ENCODE measurements at regions not wholly inside any gene's neighbourhood (a gene's known extent, or its start where the extent isn't known, plus 50 kb on each side); places are given as distances from the start of the nearest gene placed in this dataset.
A peak's percentile ranks its signal among the peaks of the same experiment; 100 is the strongest.

DNA sequence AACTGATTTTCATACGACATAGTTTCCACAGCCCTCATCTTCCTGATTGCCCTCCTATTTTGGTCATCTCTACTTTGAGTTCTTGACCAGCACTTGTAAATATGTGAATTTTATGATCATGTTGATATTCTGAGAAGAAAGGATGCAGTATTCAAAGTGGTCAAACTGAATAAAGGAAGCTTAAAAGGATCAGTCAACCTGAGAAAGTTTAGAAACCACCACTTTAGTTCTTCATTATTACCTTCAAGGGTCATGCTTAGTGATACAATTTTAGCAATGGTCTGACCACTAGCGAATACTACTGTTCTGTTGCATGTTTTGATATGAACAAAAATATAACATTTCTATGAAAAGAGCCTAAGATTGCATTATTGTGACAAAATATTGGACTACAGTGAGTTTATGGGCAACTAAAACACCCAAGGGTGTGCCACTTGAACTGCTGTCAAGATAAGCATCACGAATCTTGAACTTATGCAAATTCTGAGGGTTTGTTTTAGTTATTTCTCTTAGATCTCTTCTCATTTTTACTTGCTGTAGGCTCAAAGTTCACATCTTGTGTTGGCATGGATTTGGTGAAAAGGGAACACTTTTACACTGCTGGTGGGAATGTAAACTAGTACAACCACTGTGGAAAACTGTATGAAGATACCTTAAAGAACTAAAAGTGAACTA is 247.7 kb downstream of the IPMK start:
- ATAC-seq (no peak), DNase-seq (no peak)
- intact Hi-C loops (cut with DNase I), result no loop called here

DNA sequence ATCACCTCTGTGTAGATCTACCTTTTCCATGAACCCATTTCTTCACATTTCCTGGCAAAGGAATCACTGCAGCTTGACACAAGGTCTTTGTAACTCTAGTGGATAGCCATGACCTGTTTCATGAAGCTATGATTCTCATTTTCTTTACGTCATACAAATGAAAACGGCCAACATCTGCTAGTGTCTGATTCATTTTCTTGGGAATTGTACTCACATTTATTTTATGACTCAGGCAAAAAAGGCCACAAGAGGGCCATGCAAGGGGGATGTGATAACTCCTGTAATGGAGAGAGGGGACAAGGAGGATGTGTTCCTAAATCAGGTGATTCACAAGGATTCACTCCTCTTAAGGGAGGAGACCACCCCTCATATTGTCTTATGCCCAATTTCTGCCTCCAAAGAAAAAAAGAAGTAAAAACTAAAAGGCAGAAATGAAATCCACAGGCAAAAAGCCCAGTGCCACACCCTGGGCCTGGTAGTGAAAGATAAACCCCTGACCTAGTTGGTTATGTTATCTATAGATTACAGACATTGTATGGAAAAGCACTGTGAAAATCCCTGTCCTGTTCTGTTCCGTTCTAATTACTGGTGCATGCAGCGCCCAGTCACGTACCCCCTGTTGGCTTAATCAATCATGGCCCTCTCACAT is 249.9 kb downstream of the IPMK start:
- no peak for DNase-seq
- no peak for ATAC-seq
- intact Hi-C loops (cut with DNase I), result no loop called here

DNA sequence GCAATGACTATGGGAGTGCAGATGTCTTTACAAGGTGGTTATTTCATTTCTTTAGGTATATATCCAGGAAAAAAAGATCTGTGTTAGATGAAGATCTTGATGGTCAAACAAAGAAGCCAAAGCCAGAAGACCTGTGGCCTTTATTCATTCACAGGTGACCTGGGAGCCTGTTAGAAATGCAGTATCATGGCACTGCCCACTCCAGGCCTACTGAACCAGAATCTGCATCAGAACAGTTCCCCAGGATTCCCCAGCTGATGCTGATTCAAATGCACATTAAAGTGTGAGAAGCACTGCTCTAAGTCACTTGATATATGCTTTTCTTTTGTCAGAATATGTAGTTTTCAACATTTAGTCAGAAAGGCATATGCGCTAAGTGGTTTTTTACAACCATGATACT is 251.1 kb downstream of the IPMK start:
- DNase-seq, result no peak
- no peak for ATAC-seq
- intact Hi-C loops (cut with DNase I), result no loop called here

DNA sequence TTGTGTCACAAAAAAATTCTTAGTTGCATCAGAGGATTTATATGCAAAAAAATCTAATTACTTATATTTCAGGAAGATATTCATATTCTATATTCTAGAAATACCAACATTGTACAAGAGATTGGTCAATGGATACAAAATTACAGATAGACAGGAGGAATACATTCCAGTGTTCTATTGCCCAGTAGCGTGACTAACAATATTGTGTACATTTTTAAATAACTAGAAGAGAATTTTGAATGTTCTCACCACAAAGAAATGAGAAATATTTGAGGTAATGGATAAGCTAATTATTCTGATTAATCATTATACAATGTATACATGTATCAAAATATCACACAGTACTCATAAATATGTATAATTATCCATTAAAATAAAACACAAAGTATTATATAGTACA is 253.3 kb downstream of the IPMK start:
- intact Hi-C loops (cut with DNase I), result no loop called here

DNA sequence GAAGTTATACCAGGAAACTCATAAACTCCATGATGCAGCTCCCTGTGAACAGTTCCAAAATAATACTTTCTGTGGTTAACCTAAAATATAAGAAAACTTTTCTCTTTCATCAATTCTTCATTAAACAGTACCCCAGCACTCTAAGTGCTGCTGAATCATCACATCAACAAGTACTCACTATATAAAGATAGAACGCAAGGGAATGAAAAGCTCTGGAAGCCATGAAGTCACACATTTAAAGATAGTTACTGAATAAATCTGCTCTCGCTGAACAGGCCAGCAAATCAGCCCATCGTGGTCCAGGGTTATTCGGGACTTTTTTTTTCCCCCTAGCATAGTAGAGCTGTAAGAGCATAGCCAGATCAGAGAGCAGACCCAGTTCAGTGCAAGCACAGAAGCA is 254.3 kb downstream of the IPMK start:
- intact Hi-C loops (cut with DNase I), result no loop called here

More for the DNA sequence above, 253.3 kb downstream of the IPMK start:
- ATAC-seq (no peak), DNase-seq (no peak)

DNA sequence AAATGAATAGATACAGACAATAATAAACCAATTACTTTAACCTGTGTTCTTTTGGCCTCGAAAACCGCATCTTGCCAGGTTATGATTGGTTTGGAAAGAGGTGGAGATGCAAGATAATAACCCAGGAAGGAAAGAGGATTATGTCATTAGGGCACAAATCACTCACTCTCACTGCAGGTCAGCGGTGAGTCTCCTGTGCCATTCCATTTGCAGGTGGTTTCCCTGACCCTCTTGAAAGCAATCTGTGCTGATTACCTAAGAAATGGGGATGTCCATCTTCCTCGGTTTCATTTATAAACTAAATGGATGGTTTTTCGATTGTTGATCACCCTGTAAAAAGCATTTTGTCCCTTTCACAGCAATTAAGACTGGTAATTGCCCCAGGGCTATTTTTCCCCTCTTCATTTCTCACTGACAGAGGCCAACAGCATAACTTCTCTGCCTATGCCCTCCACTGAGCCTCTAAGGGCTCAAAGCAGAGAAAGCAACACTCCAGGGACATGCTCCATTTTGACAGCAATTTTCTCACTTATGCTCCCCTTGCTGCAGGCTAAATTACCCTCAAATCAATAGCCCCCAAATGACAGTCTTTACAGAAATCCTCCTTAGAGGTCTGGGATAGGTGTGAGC is 257.5 kb downstream of the IPMK start:
- DNase-seq, result no peak
- no peak for ATAC-seq
- intact Hi-C loops (cut with DNase I), result no loop called here

More for the DNA sequence above, 254.3 kb downstream of the IPMK start:
- ATAC-seq, result no peak
- DNase-seq, result no peak

DNA sequence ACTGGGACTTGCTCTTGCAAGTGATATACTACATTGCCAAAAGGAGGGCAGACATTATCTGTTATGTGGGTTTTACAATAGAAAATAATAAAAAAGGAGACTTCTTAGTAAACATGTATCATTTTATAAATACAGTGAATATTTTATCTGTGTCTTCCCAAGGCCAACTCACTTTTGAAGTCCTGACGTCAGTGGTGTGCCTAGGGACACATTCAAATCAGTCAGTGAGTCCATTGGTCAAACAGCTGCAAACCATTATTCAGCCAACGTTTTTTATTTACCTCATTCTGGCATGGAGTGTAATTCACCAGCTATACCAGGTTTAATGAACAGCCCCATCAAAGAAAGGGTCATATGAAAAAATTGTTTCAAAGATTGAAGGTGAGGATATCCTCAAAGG is 263.7 kb downstream of the IPMK start:
- DNase-seq (no peak), ATAC-seq (no peak)
- intact Hi-C loops (cut with DNase I), result no loop called here

DNA sequence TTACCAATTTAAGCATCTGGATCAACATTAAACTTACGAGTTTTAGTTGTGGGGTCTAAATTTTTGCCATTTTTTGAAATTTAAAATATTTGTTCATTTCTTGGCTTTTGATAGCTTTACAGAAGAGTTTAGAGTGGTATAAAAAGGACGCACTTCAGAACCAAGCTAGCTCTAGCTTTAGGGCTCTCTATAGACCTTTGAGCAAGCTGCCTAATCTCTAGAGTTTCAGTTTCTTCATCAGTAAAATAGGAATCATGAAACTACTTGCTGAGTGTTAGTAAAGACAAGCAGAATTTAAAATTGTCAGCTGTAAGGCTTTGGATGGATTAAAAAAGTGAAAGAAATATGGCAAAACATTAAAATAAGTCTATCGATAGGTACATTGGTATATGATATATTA is 266.5 kb downstream of the IPMK start:
- DNase-seq, result no peak
- ATAC-seq, result no peak
- intact Hi-C loops (cut with DNase I), result no loop called here

DNA sequence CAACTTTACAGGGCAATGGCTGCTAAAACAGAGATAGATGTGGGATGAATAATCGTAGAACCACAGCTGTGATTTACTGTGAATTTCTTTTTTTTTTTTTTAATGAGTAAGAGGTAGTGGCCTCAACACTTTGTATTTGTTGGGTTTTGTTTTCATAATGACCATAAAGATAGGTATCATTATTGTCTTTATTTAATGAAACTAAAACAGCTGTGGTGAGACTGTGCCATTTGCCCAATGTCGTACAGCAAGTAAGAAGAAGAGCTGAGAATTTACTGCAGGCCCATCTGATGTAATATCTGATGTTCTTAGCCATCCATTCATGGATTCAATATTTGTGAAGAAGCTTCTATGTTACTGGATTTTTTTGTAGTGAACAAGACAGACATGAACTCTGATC is 271.2 kb downstream of the IPMK start:
- intact Hi-C loops (cut with DNase I), result no loop called here
- ATAC-seq, result no peak
- no peak for DNase-seq

DNA sequence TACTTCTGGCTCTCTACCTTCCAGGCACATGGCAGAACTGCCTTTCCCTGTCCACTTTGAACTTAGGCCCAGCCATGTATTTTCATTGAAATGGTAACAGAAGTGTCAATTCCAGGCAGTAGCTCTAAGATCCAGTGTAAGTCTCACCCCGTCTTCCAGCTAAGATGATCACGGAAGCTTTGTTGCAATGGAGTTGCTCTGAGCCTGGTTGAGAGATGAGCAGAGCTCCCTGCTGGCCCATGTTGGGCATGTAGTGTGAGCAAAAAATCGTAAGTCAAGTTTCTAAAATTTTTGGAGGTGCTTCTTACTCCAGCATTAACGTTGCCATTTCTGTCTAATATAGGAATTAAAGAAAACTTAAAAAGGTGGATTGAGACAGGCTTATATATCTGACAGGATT is 274.4 kb downstream of the IPMK start:
- intact Hi-C loops (cut with DNase I), result no loop called here
- no peak for DNase-seq
- ATAC-seq, result no peak

DNA sequence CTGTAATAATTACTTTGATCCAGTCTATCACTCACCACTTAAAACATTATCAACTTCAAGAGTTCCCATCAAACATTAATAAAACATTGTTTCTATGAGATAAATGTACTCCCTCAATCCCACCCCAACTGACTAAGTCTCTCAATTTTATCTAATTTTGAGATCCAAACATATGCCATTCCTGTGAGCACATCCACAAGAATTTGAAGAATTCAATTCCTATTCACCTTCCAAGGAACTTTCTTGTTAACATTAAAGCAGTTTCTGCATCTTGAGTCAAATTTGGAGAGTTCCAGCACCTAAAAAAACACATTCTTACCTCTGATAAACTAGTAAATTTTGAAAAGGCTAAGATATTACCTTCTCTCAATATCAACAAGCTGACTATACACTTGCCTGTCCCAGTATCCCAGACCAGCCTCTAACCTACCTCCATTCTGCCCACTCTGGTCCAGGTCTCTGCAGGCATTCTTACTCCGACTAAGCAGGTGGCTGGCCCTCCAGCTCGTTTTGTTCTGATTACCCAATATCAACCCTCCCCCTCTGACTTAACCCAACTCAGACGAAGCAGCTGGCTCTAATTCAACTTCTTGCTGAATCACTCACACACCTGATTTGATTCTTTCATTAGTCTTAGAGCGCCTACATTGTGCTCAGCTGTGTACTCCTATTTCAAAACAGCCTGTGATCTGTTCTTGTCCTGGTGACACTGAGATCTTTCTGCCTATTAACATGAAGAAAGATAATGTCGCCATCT is 275.2 kb downstream of the IPMK start:
- no peak for DNase-seq
- ATAC-seq, result peak in 1 of 2 donors; percentile 74
- intact Hi-C loops (cut with DNase I), result no loop called here

DNA sequence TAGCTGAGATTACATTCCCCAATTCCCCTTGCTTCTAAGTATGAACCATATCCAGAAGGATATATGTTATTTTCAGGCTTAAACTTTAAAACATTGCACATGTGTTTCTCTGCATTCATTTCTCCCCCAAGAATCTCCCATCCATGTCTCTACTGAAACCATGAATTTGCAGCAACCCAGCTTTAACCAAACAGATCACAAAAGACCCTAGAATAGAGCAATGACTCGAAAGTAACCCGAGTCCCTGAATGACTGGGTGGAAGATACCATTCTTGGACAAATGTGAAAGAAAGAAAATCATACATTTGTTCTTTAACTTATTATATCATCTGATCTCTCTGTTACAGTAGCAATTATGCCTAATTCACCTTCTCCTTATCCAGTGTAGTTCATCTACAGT is 278.7 kb downstream of the IPMK start:
- no peak for ATAC-seq
- no peak for DNase-seq
- intact Hi-C loops (cut with DNase I), result no loop called here

DNA sequence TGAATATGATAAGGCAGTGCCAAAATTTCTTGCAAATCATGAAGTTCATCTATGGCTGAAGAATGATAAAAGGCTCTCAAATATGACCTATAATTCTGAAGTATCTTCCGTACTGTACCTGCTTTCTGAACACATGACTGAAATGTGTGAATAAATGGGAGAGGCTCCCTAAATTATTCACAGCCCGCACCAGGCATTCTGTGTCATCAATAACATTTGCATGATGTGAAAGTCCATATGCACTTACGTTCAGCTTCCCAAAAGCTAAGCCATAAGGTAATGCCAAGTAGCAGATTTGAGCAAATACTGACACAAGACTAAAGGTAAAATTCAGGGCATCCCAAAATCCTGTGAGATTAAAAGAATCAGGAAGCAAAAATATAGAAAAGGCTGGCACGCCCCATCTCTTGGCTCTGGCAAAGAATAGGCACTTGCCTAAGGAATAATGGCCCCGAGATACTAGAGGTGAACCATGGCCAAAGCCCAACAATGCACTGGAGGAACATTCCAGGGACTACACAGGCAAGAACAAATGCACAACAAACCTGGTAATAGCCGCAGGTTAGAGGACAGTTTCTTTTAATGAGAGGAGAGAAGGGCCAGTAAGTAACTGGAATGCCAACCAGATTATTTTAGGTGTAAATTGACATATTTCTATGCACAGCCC is 280.5 kb downstream of the IPMK start:
- intact Hi-C loops (cut with DNase I), result no loop called here
- DNase-seq (no peak), ATAC-seq (no peak)

DNA sequence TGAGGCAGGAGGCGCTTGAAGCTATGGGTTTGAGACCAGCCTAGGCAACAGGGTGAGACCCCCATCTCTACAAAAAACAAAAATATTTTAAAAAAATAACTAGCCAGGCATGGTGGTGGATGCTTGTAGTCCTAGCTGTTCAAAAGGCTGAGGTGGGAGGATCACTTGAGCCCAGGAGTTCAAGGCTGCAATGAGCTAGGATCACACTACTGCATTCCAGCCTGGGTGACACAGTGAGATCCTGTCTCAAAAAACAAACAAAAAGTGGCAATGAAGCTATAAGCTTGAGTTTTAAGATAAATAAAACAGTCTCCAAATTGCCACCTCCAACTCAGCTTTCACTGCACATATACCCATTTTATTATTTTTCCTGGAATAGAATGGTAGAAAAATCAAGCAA is 281.3 kb downstream of the IPMK start:
- DNase-seq (no peak), ATAC-seq (no peak)
- intact Hi-C loops (cut with DNase I), result no loop called here

DNA sequence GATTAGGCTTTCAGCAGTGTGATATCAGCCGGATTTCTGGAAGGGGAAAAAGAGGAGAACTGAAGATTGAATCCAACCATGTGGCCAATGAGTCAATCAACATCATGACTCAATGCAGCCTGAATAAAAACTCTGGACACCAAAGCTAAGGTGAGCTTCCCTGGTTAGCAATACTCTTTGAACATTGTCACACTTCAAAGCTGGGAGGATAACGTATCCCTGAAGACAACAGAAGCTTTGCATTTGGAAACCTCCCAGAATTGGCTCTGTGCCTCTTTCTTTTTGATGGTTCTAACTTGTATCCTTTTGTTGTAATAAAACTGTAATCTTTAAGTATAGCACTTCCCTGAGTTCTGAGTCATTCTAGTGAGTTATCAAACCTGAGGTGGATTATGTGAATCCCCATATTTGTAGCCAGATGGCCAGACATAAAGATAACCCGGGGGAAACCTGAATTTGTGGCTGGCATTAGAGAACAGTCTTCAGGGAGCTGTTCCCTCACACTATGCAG is 284.4 kb downstream of the IPMK start:
- intact Hi-C loops (cut with DNase I), result no loop called here
- no peak for DNase-seq
- no peak for ATAC-seq

DNA sequence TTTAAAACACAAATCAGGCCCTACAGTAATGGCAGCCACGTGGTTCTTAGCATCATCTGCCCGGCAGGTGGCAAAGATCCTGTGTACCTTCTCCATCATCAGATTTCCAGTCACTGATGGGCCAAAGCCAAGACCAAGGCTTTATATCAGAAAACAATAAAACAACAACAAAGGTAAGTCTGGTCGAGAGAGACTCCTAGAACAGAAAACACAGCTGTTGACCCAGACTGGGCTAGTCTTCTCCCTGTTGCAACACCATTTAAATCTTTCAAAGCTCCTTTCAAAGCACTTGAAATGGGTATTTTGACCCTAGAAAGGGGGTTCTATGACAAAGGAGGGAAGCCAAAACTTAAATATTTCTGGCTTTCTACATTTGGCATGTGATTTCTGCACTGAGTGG is 285.6 kb downstream of the IPMK start:
- no peak for ATAC-seq
- DNase-seq, result no peak
- intact Hi-C loops (cut with DNase I), result no loop called here

DNA sequence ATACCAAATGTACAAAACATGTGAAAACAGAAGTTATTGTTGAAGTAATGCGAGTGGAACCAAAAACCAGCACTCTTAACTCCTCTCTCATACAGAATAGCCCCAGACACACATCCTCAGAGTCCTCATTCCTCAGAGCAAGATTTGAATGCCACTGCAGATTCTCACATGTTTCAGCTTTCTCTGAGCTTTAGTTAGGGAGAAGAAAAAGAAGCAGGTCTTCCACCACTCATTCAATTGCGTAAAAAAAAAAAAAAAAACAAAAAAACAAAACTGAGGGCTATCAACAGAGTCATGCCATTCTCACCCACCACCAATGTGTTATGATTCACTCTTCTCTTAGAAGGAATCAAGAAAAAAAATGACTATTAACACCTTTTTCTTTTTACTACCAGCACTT is 287.7 kb downstream of the IPMK start:
- intact Hi-C loops (cut with DNase I), result no loop called here
- ATAC-seq, result no peak

DNA sequence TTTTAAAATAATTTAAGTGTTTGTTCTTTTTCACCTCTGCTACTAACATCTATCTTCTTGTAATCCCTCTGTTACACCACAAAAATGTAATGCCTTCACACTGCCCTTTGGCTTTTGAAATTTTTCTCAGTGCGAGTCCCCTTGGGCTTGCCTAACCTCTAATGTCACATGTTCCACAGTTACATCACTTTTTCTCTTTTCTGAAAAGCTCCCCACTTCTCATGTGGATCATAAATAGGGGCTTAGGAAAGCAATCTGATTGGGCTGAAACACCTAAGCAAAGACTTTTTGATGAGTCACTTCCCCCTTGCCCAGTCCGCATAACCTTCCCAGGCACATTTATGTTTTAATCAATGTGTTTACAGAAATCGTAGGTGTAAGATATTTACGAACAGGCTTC is 288.2 kb downstream of the IPMK start:
- ATAC-seq, result no peak
- DNase-seq, result no peak
- intact Hi-C loops (cut with DNase I), result no loop called here

More for the DNA sequence above, 287.7 kb downstream of the IPMK start:
- no peak for DNase-seq

DNA sequence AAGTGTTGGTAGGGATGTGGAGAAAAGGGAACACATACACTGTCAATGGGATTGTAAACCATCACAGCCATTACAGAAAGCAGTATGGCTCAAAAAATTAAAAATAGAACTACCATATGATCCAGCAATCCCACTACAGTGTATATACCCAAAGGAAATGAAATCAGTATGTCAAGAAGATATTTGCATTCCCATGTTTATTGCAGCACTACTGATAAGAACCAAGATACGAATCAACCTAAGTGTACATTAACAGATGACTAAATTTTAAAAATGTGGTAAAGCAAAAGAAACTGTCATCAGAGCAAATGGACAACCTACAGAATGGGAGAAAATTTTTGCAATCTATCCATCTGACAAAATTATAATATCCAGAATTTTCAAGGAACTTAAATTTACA is 290.4 kb downstream of the IPMK start:
- DNase-seq, result no peak
- intact Hi-C loops (cut with DNase I), result no loop called here
- ATAC-seq, result no peak

DNA sequence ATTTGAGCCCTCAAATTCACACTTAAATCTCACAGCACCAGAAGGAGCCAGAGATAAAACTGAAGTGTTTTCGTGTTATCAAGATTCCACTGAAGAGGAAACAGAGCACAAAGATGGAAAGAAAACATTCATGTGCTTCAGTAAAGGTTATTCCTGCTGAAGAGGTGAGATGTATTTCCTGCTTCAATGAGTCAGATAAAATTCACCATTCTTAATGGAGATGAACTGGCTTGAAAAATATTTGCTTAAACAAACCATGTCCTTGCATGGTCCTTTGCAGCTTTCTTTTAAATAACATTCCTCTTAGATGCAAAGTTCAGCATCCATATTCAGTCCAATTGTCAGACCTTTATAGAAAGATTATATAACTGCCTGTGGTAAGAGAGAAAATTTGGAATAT is 294.2 kb downstream of the IPMK start:
- DNase-seq (no peak), ATAC-seq (no peak)
- intact Hi-C loops (cut with DNase I), result no loop called here
